ENCODE measurements at regions not wholly inside any gene's neighbourhood (a gene's known extent, or its start where the extent isn't known, plus 50 kb on each side); places are given as distances from the start of the nearest gene placed in this dataset.

GRCh38 chr5:58022055-58022454 lies 437.8 kb downstream of the PLK2 start:
- TF ChIP-seq, protein P1, sequence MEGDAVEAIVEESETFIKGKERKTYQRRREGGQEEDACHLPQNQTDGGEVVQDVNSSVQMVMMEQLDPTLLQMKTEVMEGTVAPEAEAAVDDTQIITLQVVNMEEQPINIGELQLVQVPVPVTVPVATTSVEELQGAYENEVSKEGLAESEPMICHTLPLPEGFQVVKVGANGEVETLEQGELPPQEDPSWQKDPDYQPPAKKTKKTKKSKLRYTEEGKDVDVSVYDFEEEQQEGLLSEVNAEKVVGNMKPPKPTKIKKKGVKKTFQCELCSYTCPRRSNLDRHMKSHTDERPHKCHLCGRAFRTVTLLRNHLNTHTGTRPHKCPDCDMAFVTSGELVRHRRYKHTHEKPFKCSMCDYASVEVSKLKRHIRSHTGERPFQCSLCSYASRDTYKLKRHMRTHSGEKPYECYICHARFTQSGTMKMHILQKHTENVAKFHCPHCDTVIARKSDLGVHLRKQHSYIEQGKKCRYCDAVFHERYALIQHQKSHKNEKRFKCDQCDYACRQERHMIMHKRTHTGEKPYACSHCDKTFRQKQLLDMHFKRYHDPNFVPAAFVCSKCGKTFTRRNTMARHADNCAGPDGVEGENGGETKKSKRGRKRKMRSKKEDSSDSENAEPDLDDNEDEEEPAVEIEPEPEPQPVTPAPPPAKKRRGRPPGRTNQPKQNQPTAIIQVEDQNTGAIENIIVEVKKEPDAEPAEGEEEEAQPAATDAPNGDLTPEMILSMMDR (conservative IDR thresholded peaks at IDR 0.05): no peak
- no peak for TF ChIP-seq ZFX (IDR thresholded peaks at IDR 0.05)
